Adrenal gland (tissue), 9 donors: ENCODE measurements at regions not wholly inside any gene's neighbourhood (a gene's known extent, or its start where the extent isn't known, plus 50 kb on each side); places are given as distances from the start of the nearest gene placed in this dataset.

Experiments
- DNase-seq, 7 donors: peaks; one replicate each; pipeline ENCODE4 v3.0.0-alpha.2; 2019 to 2020
- H3K27ac ChIP-seq, 5 donors: fragments of 200-600 bp; sonication (generic) in 4 of 5; 1 replicate in 3 of 5; 2 replicates in 2 of 5; pipeline versions ENCODE4 v1.5.1 to v1.8.0; 2016 to 2020; ENCODE audit warnings: mild to moderate bottlenecking in 1 of 5
- H3K27me3 ChIP-seq: fragments of 200-600 bp; 2 replicates; pipeline ENCODE4 v1.8.0; 2021
- H3K36me3 ChIP-seq, 2 donors: fragments of 200-600 bp; replicated peaks in 1 of 2; 1 replicate in 1 of 2; 2 replicates in 1 of 2; pipeline versions ENCODE4 v1.5.1 to v1.8.0; 2018 to 2022
- H3K4me1 ChIP-seq, 2 donors: fragments of 200-600 bp; replicated peaks in 1 of 2; 1 replicate in 1 of 2; 2 replicates in 1 of 2; pipeline versions ENCODE4 v1.5.1 to v1.8.0; 2018 to 2021
- H3K4me3 ChIP-seq, 4 donors: fragments of 200-600 bp; sonication (generic) in 3 of 4; one replicate each; pipeline ENCODE4 v1.5.1; 2016 to 2018
- H3K9me3 ChIP-seq, 3 donors: fragments of 200-600 bp; sonication (generic) in 1 of 3; replicated peaks in 1 of 3; 1 replicate in 2 of 3; 2 replicates in 1 of 3; pipeline versions ENCODE4 v1.5.1 to v1.8.0; 2016 to 2021
- CTCF ChIP-seq, 6 experiments: fragments of 450-650 bp in 4 of 6; fragments of 200-600 bp in 2 of 6; sonication (generic) in 1 of 6; IDR thresholded peaks; 1 replicate in 5 of 6; 2 replicates in 1 of 6; pipeline versions ENCODE4 v1.5.1 to v1.8.0; 2016 to 2021; ENCODE audit warnings: antibody characterized with exemption in 6 of 6, mild to moderate bottlenecking in 2 of 6, moderate library complexity in 1 of 6
- POLR2A ChIP-seq, 2 donors: fragments of 450-650 bp; IDR thresholded peaks; one replicate each; pipeline ENCODE4 v1.6.1; 2017; ENCODE audit warnings: antibody characterized with exemption in 2 of 2, mild to moderate bottlenecking in 2 of 2, moderate library complexity in 1 of 2
- WGBS, 4 donors: extraction: QIAGEN DNeasy Blood & Tissue Kit in 2 of 4; methylation state at CpG; one replicate each; pipeline versions ENCODE4 v1.1.5 to v1.1.7; 2013 to 2017; 5-methylcytosine and 5-hydroxymethylcytosine counted together
- intact Hi-C, 2 donors: fragments of 100-400 bp; cut with DNase I; formaldehyde crosslinking; loops; one replicate each; pipeline versions ENCODE4 v1.14.1 to v1.15.0; 2022 to 2023
- donor health status: healthy with polysubstance abuse.
- donor health status: Bipolar disorder and iron deficiency.
- donor health status: DM: yes; HTN: yes; CAD: no.
- donor health status: DM: no; HTN: no; CAD: no.
- donor health status: DM: no; HTN: no; CAD: no.

GRCh38 chr5:74035521-74035937 is 409.5 kb downstream of the ARHGEF28 start:
- Histone ChIP-seq H3K4me1 (peaks cover 0 to 5% of the 10 kb centered on the region in 2 donors), H3K4me3 (no peak overlapping the region), H3K9me3 (no peaks in the 10 kb centered on the region), H3K36me3 (no peaks in the 10 kb centered on the region), H3K27me3 (no peaks in the 10 kb centered on the region), H3K27ac (no peak overlapping the region)
- peak; percentile 23 to 70 (median 45) for DNase-seq
- TF ChIP-seq POLR2A (IDR thresholded peaks at IDR 0.05): no peak
- peak in 5 of 6 experiments; percentile 27 to 57 (median 44) for TF ChIP-seq CTCF (IDR thresholded peaks at IDR 0.05)
- intact Hi-C loops: loop anchor here (5.0 to 10.0 kb wide), 2 partner anchors 607 to 609 kb away; partner anchors contain the start of gene ENC1 (in 2 of the 2)
- 27 to 37% (median 33%) methylated on average over 6 of the region's 6 CpGs for WGBS, 4 donors

GRCh38 chr5:74034733-74035132 is 408.7 kb downstream of the ARHGEF28 start:
- no peak overlapping the region for H3K27ac ChIP-seq
- WGBS, 4 donors: 84 to 87% (median 86%) methylated on average over 11 of the region's 11 CpGs
- H3K27me3 ChIP-seq: no peaks in the 10 kb centered on the region
- TF ChIP-seq CTCF (IDR thresholded peaks at IDR 0.05): no peak
- TF ChIP-seq POLR2A (IDR thresholded peaks at IDR 0.05): no peak
- no peak for DNase-seq
- H3K4me3 ChIP-seq: no peak overlapping the region
- H3K9me3 ChIP-seq: no peaks in the 10 kb centered on the region
- H3K36me3 ChIP-seq: no peaks in the 10 kb centered on the region
- intact Hi-C loops: loop anchor here (5.0 to 10.0 kb wide), 2 partner anchors 608 to 610 kb away; partner anchors contain the start of gene ENC1 (in 2 of the 2)
- H3K4me1 ChIP-seq: peaks cover 0 to 5% of the 10 kb centered on the region in 2 donors

- Histone ChIP-seq H3K4me3 (no peak overlapping the region), H3K4me1 (peaks cover 0 to 5% of the 10 kb centered on the region in 2 donors), H3K27me3 (no peaks in the 10 kb centered on the region), H3K9me3 (no peaks in the 10 kb centered on the region), H3K36me3 (no peaks in the 10 kb centered on the region), H3K27ac (no peak overlapping the region)
- DNase-seq: no peak
- TF ChIP-seq POLR2A (IDR thresholded peaks at IDR 0.05): no peak
- TF ChIP-seq CTCF (IDR thresholded peaks at IDR 0.05): no peak
- WGBS, 4 donors: 49 to 73% (median 57%) methylated on average over 1 of the region's 1 CpG
- intact Hi-C loops: loop anchor here in 1 of 2 donors (10.0 kb wide), 1 partner anchor 612 kb away; the partner anchor contains the start of gene ENC1
Observed at GRCh38 chr5:74032617-74033016, 406.6 kb downstream of the ARHGEF28 start.

- TF ChIP-seq POLR2A (IDR thresholded peaks at IDR 0.05) (no peak), CTCF (IDR thresholded peaks at IDR 0.05) (no peak)
- intact Hi-C loops: loop anchor here in 1 of 2 donors (10.0 kb wide), 1 partner anchor 613 kb away; the partner anchor contains the start of gene ENC1
- Histone ChIP-seq H3K4me3 (no peak overlapping the region), H3K27me3 (no peaks in the 10 kb centered on the region), H3K27ac (no peak overlapping the region), H3K9me3 (no peaks in the 10 kb centered on the region), H3K4me1 (peaks cover 0 to 5% of the 10 kb centered on the region in 2 donors), H3K36me3 (no peaks in the 10 kb centered on the region)
- DNase-seq: no peak
- 69 to 78% (median 74%) methylated on average over 3 of the region's 3 CpGs for WGBS, 4 donors
Observed at GRCh38 chr5:74031536-74031935, 405.5 kb downstream of the ARHGEF28 start.
